Motor neuron (in vitro differentiated cells): ENCODE measurements at regions not wholly inside any gene's neighbourhood (a gene's known extent, or its start where the extent isn't known, plus 50 kb on each side); places are given as distances from the start of the nearest gene placed in this dataset.

ENCODE experiments used
- ATAC-seq, 8 experiments: fragments of 200-7000 bp; cut with Tn5 transposase; replicated peaks in 6 of 8; 2 replicates each; pipeline ENCODE4 v1.8.0; 2021; ENCODE audit warnings: mild to moderate bottlenecking in 8 of 8, moderate library complexity in 8 of 8
- H3K27ac ChIP-seq, 2 donors: fragments of 250-450 bp; sonication (Bioruptor Pico); 2 replicates each; pipeline ENCODE4 v1.9.0; 2021; ENCODE audit warnings: antibody characterized with exemption in 2 of 2, mild to moderate bottlenecking in 2 of 2, moderate library complexity in 1 of 2
- H3K4me1 ChIP-seq, 2 donors: fragments of 250-450 bp; sonication (Bioruptor Pico); replicated peaks in 1 of 2; 2 replicates each; pipeline ENCODE4 v1.6.1; 2021; ENCODE audit warnings: antibody characterized with exemption in 2 of 2, mild to moderate bottlenecking in 2 of 2, moderate library complexity in 1 of 2
- H3K4me3 ChIP-seq, 5 donors: fragments of 250-450 bp; sonication (Bioruptor Pico); 2 replicates each; pipeline ENCODE4 v1.9.0; 2021; ENCODE audit warnings: antibody characterized with exemption in 5 of 5, mild to moderate bottlenecking in 5 of 5, moderate library complexity in 4 of 5
- WGBS, 10 experiments: fragments of 450-650 bp; shearing (Covaris generic); methylation state at CpG; one replicate each; pipeline ENCODE4 v1.0.0; 2022; 5-methylcytosine and 5-hydroxymethylcytosine counted together
- in situ Hi-C, 9 experiments: fragments of 400-800 bp; cut with MboI; loops; one replicate each; pipeline ENCODE4 v1.15.0; 2021; ENCODE audit warnings: low sequenced_read_pairs in 9 of 9, low pct_unique_long_range_greater_than_20kb in 2 of 9; ENCODE audit not compliant: unreplicated experiment in 9 of 9

GRCh38 chr5:38753141-38753540 is 92.7 kb upstream of the OSMR start:
- 83 to 100% (median 94%) methylated on average over 1 to 3 of the region's 3 CpGs for WGBS, 10 experiments
- in situ Hi-C loops: no loop called here
- ATAC-seq: no peak
- Histone ChIP-seq H3K4me1 (no peaks in the 10 kb centered on the region), H3K27ac (no peak overlapping the region), H3K4me3 (no peak overlapping the region)

- Histone ChIP-seq H3K27ac (no peak overlapping the region), H3K4me1 (peaks cover 0 to 4% of the 10 kb centered on the region in 2 donors), H3K4me3 (no peak overlapping the region)
- no peak for ATAC-seq
- in situ Hi-C loops: no loop called here
- WGBS, 10 experiments: 60 to 91% (median 80%) methylated on average over 1 to 5 of the region's 5 CpGs; no CpG with 5 or more reads in 4 of the 10 experiments
Observed at GRCh38 chr5:38753776-38754175, 92.0 kb upstream of the OSMR start.

DNA sequence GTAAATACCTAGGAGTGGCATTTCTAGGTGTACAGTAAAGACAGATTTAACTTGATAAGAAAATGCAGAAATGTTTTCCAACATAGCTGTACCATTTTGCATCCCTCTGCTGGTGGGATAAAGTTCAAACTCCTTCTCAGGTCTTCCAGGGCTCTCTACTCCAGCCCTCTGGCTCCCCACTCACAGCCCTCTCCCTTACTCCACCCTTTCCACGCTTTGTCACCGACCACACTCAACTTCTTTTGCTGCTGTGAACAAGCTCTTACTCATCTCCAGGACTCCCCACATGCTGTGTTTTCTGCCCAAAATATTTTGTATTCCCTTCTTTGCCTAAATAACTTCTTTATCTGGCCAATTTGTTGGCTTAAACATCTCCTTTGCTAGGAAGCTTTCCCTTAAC is 90.6 kb upstream of the OSMR start:
- Histone ChIP-seq H3K4me3 (no peak overlapping the region), H3K27ac (no peak overlapping the region), H3K4me1 (peaks cover 5 to 11% of the 10 kb centered on the region in 2 donors)
- in situ Hi-C loops: no loop called here
- 67 to 100% (median 73%) methylated on average over 1 to 2 of the region's 2 CpGs; no CpG with 5 or more reads in 5 of the 10 experiments for WGBS, 10 experiments
- ATAC-seq: peak in 3 of 8 experiments; percentile 39 to 72 (median 56)

DNA sequence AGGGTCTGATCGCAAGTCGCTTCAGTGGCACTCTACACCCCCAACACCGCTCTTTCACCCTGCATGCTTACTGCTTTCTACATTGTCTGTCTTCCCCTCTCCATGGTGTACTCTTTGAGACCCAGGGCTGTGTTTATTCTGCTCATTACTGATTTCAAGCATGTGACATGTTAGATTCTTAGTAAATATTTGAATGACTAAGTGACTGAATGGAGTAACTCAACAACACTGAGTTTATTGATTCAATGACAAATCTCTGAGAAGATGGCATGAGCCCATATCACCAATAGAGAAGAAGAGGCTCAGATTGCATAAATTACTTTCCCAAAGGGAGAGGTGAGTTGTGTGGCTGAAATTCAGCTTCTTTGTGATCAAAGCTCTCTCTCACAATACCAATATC is 89.7 kb upstream of the OSMR start:
- no peak overlapping the region for H3K4me3 ChIP-seq
- peak in 1 of 8 experiments; percentile 15 for ATAC-seq
- H3K27ac ChIP-seq: no peak overlapping the region
- peaks cover 5 to 11% of the 10 kb centered on the region in 2 donors for H3K4me1 ChIP-seq
- in situ Hi-C loops: no loop called here
- 95 to 100% (median 97%) methylated on average over 1 to 3 of the region's 3 CpGs; no CpG with 5 or more reads in 5 of the 10 experiments for WGBS, 10 experiments

GRCh38 chr5:38757451-38758245 is 88.2 kb upstream of the OSMR start:
- ATAC-seq: peak in 2 of 8 experiments; percentile 11 to 14
- 60 to 100% (median 85%) methylated on average over 1 to 3 of the region's 3 CpGs; no CpG with 5 or more reads in 2 of the 10 experiments for WGBS, 10 experiments
- H3K27ac ChIP-seq: no peak overlapping the region
- no peak overlapping the region for H3K4me3 ChIP-seq
- in situ Hi-C loops: no loop called here
- H3K4me1 ChIP-seq: peaks cover 5 to 11% of the 10 kb centered on the region in 2 donors

DNA sequence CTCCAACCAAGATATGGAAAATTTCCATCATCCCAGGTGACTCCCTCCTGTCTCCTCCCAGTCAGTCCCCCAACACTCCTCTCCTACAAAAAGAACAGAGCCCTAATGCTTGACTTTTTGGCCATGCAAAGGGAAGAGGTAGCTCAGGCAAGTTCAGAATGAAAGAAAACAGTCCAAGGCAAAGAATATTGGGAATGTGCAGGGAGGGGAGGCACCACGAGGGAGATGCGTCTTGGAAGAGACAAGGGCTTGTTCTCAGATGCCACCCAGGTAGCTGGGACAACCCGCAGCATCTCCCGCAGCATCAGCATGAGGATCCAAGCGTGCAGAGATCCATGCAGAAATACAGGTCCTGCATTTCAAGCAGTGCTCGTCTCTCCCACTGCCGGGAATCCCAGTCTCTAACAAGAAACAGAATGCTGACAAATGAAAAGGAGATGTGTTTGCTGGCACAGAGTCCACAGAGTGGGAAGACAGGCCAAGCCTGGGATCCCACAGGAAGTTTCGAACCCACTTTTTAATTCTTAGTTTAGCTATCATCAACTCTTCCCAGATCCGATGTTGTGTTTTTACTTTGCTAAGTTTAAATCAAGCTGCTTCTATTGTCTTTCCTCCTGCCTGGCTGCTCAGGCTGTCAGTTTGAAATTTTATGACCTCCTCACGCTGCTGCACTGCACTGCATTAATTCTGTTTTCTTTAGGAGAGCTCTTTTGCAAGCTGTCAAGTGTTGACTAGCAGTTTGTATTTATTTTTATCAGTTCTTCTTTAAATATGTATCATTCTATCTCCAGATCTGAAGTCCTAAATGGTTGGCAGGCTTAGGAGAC is 86.8 kb upstream of the OSMR start:
- WGBS, 10 experiments: 0 to 33% (median 12%) methylated on average over 1 to 8 of the region's 10 CpGs; no CpG with 5 or more reads in 3 of the 10 experiments
- Histone ChIP-seq H3K4me1 (peaks cover 5 to 11% of the 10 kb centered on the region in 2 donors), H3K27ac (no peak overlapping the region), H3K4me3 (no peak overlapping the region)
- ATAC-seq: peak; percentile 52 to 89 (median 80)
- in situ Hi-C loops: no loop called here

DNA sequence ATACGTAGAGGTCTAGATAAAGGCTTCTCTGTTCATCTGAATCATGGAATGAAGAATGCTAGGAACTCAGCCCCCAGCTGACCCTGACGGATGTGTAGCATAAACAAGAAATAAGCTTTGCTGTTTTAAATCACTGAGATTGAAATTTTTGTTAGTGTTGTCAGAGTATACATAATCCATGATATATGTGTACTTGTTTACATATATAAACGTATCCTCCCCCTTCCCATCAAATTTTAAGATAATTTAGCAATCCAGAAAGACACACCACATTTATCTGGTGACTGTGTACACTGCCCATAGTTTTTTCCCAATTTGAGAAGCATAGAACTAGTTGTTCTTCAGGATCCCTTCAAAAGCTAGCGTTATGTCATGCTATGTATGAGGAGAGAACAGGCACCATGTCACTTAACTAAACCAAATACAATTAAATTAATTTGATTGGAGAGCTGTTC is 80.8 kb upstream of the OSMR start:
- no peak for ATAC-seq
- WGBS, 10 experiments: 46 to 100% (median 73%) methylated on average over 2 to 4 of the region's 4 CpGs; no CpG with 5 or more reads in 1 of the 10 experiments
- Histone ChIP-seq H3K4me1 (no peaks in the 10 kb centered on the region), H3K27ac (no peak overlapping the region), H3K4me3 (no peak overlapping the region)
- in situ Hi-C loops: no loop called here

DNA sequence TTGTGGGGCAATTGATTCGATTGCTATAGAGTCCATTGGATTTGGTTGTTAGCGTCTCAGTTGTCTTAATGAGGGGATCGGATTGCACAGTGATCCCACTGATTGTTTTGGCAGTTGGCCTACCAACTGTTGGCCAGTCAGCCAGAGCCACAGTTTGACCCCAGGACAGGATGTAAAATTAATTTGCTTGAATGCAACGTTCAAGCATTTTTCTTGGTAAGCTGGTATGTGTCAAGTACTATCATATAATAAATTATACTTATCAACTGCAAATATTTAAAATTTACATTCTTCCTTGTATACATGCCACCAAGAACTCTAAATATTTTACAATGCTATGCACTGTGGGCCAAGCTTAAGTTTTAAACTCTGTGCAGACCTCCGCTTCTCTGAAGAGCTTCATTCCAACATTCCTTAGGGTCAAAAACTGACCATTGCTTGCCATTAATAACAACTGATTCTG is 80.4 kb upstream of the OSMR start:
- ATAC-seq: no peak

DNA sequence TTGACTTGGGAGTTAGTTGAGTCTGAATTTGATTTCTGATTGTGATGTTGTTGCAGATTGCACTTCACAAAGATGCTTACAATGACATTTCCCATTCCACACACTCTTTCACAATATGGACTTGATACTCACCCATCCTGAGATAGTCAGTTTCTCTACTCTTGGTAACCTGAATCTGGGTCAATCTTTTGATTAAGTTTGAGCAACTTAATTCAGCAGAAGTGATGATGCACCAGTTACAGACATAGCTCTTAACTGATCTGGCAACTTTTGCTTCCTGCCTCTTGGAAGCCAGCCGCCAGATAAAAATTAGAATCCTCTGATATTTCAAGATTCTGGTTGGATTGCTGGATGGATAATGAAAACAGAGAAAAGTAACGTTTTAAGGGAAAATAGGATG is 79.7 kb upstream of the OSMR start:
- no peak for ATAC-seq
- Histone ChIP-seq H3K4me1 (no peaks in the 10 kb centered on the region), H3K27ac (no peak overlapping the region), H3K4me3 (no peak overlapping the region)
- 0 to 100% (median 71%) methylated on average over 1 to 2 of the region's 2 CpGs; no CpG with 5 or more reads in 1 of the 10 experiments for WGBS, 10 experiments
- in situ Hi-C loops: no loop called here

More for the DNA sequence above, 80.4 kb upstream of the OSMR start:
- in situ Hi-C loops: no loop called here
- whole genome bisulfite sequencing, 10 experiments: 75 to 100% (median 89%) methylated on average over 1 to 5 of the region's 5 CpGs
- no peak overlapping the region for H3K4me3 ChIP-seq
- no peak overlapping the region for H3K27ac ChIP-seq
- H3K4me1 ChIP-seq: no peaks in the 10 kb centered on the region

- WGBS, 10 experiments: 47 to 100% (median 86%) methylated on average over 2 to 8 of the region's 9 CpGs
- H3K27ac ChIP-seq: no peak overlapping the region
- peak in 2 of 8 experiments; percentile 11 to 27 for ATAC-seq
- no peaks in the 10 kb centered on the region for H3K4me1 ChIP-seq
- in situ Hi-C loops: no loop called here
- no peak overlapping the region for H3K4me3 ChIP-seq
Observed at GRCh38 chr5:38768412-38769211, 77.2 kb upstream of the OSMR start.

DNA sequence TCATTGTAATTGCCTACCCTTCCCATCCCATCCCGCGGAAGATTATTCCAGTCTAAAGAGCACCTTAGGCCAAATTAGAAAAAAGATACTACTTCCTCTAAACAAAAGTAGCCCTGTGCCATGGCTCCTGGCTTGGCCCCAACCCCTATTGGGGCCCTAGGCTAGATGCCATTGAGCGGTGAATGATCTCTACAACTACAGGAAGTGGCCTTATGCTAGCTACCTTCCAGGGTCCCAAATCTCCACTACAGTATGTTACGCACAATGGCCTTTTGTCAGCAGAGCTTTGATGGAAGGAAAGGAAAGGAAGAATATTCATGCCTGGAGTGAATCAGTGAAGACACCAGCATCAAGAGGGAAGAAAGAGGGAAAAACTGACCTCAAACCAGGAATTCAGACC is 73.3 kb upstream of the OSMR start:
- ATAC-seq: no peak
- no peaks in the 10 kb centered on the region for H3K4me1 ChIP-seq
- no peak overlapping the region for H3K27ac ChIP-seq
- no peak overlapping the region for H3K4me3 ChIP-seq
- WGBS, 10 experiments: 80 to 100% (median 100%) methylated on average over 1 to 4 of the region's 4 CpGs; no CpG with 5 or more reads in 2 of the 10 experiments
- in situ Hi-C loops: no loop called here

DNA sequence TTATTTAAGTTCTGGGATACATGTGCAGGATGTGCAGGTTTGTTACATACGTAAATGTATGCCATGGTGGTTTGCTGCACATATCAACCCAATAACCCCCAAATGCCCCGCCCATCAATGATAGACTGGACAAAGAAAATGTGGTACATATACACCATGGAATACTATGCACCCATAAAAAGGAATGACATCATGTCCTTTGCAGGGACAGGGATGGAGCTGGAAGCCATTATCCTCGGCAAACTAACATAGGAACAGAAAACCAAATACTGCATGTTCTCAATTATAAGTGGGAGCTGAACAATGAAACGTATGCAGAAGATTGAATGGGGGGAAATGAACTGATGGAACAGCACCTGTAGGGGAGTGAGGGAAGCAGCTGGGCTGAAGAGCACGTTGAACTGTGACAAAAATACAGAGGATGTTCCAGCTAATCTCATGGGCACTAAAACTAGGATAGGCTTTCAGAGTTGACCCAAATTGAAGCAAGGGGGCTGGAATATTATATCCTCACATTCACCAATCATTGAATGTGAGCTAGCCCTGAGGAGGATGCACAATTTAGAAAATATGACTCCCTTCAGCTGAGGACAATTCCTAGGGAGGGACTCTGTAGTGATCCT is 70.5 kb upstream of the OSMR start:
- no peak for ATAC-seq
- 46 to 100% (median 88%) methylated on average over 2 to 4 of the region's 5 CpGs for WGBS, 10 experiments
- no peaks in the 10 kb centered on the region for H3K4me1 ChIP-seq
- H3K4me3 ChIP-seq: no peak overlapping the region
- in situ Hi-C loops: loop anchor here in 1 of 9 experiments (25.0 kb wide), 1 partner anchor 213 kb away; the partner anchor contains the start of gene LIFR
- no peak overlapping the region for H3K27ac ChIP-seq
